Fibroblast of villous mesenchyme (primary cell): ENCODE measurements at regions not wholly inside any gene's neighbourhood (a gene's known extent, or its start where the extent isn't known, plus 50 kb on each side); places are given as distances from the start of the nearest gene placed in this dataset.

ENCODE experiments used
- DNase-seq: peaks from one replicate; pipeline ENCODE4 v3.0.0-alpha.2; 2010; ENCODE audit warnings: low read depth
- H3K4me3 ChIP-seq: 2 replicates; pipeline ENCODE4 v1.5.1; 2011; ENCODE audit warnings: low read depth, mild to moderate bottlenecking, low read length
- CTCF ChIP-seq: IDR thresholded peaks from 2 replicates; pipeline ENCODE4 v1.5.1; 2012; ENCODE audit warnings: low read depth, mild to moderate bottlenecking, low read length; ENCODE audit not compliant: insufficient read depth

DNA sequence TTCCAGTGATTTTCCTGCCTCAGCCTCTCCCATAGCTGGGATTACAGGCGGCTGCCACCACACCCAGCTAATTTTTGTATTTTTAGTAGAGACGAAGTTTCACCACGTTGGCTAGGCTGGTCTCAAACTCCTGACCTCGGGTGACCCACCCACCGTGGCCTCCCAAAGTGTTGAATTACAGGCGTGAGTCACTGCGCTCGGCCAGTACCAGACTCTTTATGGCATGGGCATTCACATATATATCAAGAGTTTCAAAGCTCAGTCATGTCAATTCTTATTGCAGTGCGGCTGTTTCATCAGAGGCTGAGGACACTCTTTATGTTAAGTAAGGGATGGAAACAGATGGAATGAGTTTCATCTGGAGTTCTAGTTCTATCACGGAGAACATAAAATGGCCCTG, 315.2 kb upstream of the CDH6 start:
- no peak for TF ChIP-seq CTCF
- no peak for DNase-seq
- no peak overlapping the region for H3K4me3 ChIP-seq

GRCh38 chr5:30874241-30875034, 319.0 kb upstream of the CDH6 start:
- H3K4me3 ChIP-seq: no peak overlapping the region
- no peak for DNase-seq
- TF ChIP-seq CTCF: no peak

GRCh38 chr5:30871196-30871595, 322.3 kb upstream of the CDH6 start:
- TF ChIP-seq CTCF: no peak
- no peak for DNase-seq
- H3K4me3 ChIP-seq: no peak overlapping the region

- no peak for DNase-seq
- no peak for TF ChIP-seq CTCF
- H3K4me3 ChIP-seq: no peak overlapping the region
These were observed 325.8 kb upstream of the CDH6 start for GRCh38 chr5:30867711-30868110.

DNA sequence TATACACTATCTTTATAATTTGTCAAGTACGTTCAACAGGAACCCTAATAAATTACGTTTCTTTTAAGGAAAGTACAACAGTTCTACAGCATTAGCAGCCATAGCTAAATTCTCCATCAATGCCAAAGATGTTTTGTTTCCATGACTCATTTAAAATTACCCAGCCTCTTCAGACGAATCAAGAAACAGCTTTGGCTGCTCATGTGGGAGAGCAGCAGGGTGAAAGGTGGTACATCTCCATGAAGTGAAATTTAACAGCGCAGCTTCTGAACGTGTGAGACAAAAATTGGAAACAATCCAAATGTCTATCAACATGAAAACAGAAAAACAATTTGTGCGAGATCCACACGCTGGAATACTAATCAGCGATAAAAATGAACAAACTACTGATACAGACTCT, 327.3 kb upstream of the CDH6 start:
- H3K4me3 ChIP-seq: no peak overlapping the region
- no peak for DNase-seq
- no peak for TF ChIP-seq CTCF

DNA sequence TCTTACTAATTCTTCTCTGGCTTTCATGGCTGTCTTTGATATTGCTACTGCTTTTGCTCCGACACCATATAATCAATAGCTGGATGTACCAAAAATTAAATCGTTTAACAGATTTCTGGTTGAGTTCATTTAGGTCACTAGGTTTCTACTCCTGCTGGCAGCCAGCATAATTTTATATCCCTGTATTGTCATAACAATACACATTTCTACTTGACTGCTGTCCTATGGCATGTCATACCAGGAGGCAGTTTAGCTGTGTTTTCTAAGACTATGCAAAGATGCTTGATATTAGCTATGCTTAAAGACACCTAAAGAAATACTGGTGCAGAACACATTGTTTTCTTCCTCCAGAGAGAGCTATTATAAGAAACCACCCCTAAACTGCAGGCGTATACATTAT, 337.2 kb upstream of the CDH6 start:
- H3K4me3 ChIP-seq: no peak overlapping the region
- no peak for TF ChIP-seq CTCF
- DNase-seq: no peak

DNA sequence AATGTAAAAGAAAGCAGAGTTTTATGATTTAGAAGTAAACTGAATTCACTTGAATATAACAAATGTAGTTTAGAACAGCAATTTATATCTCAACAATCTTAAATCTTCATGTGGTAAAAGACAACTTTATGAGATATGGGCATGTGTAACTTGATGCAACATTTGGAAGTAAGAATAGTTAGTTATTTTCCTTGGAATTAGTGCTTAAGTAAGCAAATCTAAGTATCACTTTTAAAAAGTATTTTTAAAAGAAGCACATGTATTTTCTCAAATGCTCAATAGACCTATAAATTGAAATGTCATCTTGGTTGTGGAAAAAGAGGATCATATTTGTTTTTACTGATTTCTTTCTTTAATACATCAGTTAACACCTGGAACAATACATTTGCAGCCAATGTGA, 340.3 kb upstream of the CDH6 start:
- TF ChIP-seq CTCF: no peak
- no peak for DNase-seq
- no peak overlapping the region for H3K4me3 ChIP-seq
